ENCODE measurements at regions not wholly inside any gene's neighbourhood (a gene's known extent, or its start where the extent isn't known, plus 50 kb on each side); places are given as distances from the start of the nearest gene placed in this dataset.

DNA sequence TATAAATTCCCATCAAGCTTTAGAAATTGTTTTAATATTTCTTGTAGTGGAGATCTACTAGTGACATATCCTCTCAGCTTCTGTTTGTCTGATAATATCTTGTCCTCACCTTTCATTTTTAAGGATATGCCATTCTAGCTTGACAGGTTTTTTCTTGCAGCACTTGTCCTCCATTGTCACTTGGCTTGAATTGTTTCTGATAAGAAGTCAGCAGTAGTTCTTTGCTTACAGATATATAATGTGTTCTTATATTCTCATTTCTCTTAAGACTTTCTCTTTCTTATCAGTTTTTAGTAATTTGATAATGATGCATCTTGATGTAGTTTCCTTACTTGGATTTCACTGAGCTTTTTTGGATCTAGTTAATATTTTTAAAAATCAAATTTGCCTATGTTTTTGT lies 120.6 kb upstream of the NUDT6 start:
- Histone ChIP-seq H4K20me1 (ENCODE audit: insufficient read depth) (no peaks in the 10 kb centered on the region), H3K9me2 (ENCODE audit: insufficient read depth, low read length) (no peaks in the 10 kb centered on the region), H3K27me3 (ENCODE audit: insufficient read depth, low read depth, low read length) (no peaks in the 10 kb centered on the region), H3K9ac (ENCODE audit: low read length) (no peak overlapping the region), H3K27ac (ENCODE audit: low read length) (no peak overlapping the region), H3K36me3 (ENCODE audit: insufficient read depth, low read length) (no peaks in the 10 kb centered on the region), H3F3A (ENCODE audit: insufficient read depth, low read length, poor library complexity, severe bottlenecking) (no peaks in the 10 kb centered on the region), H3K4me2 (ENCODE audit: low read length) (no peak overlapping the region), H3K79me2 (replicated peaks; ENCODE audit: insufficient read depth, low read length) (no peaks in the 10 kb centered on the region), H2AFZ (ENCODE audit: low read depth, low read length) (no peak overlapping the region), H3K4me3 (ENCODE audit: low read length) (no peak overlapping the region), H3K9me3 (ENCODE audit: low read length) (no peaks in the 10 kb centered on the region)
- TF ChIP-seq TAF1 (IDR thresholded peaks at IDR 0.05; ENCODE audit: low read depth) = no peak
- TF ChIP-seq MXI1 (conservative IDR thresholded peaks at IDR 0.05; ENCODE audit: poor library complexity, severe bottlenecking) = no peak
- TF ChIP-seq SMC3 (conservative IDR thresholded peaks at IDR 0.05; ENCODE audit: poor library complexity) = no peak
- TF ChIP-seq EP300 (conservative IDR thresholded peaks at IDR 0.05; ENCODE audit: poor library complexity, severe bottlenecking) = no peak
- TF ChIP-seq EZH2 (IDR thresholded peaks at IDR 0.05; ENCODE audit: borderline replicate concordance, insufficient read depth, low read length, poor library complexity, severe bottlenecking) = no peak
- no peak for TF ChIP-seq RAD21 (conservative IDR thresholded peaks at IDR 0.05)
- TF ChIP-seq REST (IDR thresholded peaks at IDR 0.05; ENCODE audit: borderline replicate concordance) = no peak
- TF ChIP-seq, protein P1, sequence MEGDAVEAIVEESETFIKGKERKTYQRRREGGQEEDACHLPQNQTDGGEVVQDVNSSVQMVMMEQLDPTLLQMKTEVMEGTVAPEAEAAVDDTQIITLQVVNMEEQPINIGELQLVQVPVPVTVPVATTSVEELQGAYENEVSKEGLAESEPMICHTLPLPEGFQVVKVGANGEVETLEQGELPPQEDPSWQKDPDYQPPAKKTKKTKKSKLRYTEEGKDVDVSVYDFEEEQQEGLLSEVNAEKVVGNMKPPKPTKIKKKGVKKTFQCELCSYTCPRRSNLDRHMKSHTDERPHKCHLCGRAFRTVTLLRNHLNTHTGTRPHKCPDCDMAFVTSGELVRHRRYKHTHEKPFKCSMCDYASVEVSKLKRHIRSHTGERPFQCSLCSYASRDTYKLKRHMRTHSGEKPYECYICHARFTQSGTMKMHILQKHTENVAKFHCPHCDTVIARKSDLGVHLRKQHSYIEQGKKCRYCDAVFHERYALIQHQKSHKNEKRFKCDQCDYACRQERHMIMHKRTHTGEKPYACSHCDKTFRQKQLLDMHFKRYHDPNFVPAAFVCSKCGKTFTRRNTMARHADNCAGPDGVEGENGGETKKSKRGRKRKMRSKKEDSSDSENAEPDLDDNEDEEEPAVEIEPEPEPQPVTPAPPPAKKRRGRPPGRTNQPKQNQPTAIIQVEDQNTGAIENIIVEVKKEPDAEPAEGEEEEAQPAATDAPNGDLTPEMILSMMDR (IDR thresholded peaks at IDR 0.05; ENCODE audit: poor library complexity, severe bottlenecking) = no peak
- no peak for TF ChIP-seq POLR2AphosphoS5 (IDR thresholded peaks at IDR 0.05)

- no peak for TF ChIP-seq EP300 (conservative IDR thresholded peaks at IDR 0.05; ENCODE audit: poor library complexity, severe bottlenecking)
- no peak for TF ChIP-seq SMC3 (conservative IDR thresholded peaks at IDR 0.05; ENCODE audit: poor library complexity)
- TF ChIP-seq MXI1 (conservative IDR thresholded peaks at IDR 0.05; ENCODE audit: poor library complexity, severe bottlenecking) = no peak
- TF ChIP-seq, protein P1 (IDR thresholded peaks at IDR 0.05; ENCODE audit: poor library complexity, severe bottlenecking) = no peak
- no peak for TF ChIP-seq REST (IDR thresholded peaks at IDR 0.05; ENCODE audit: borderline replicate concordance)
- no peak for TF ChIP-seq TAF1 (IDR thresholded peaks at IDR 0.05; ENCODE audit: low read depth)
- Histone ChIP-seq H3K27ac (ENCODE audit: low read length) (no peak overlapping the region), H4K20me1 (ENCODE audit: insufficient read depth) (no peaks in the 10 kb centered on the region), H3F3A (ENCODE audit: insufficient read depth, low read length, poor library complexity, severe bottlenecking) (no peaks in the 10 kb centered on the region), H3K9me2 (ENCODE audit: insufficient read depth, low read length) (no peaks in the 10 kb centered on the region), H3K36me3 (ENCODE audit: insufficient read depth, low read length) (no peaks in the 10 kb centered on the region), H3K9ac (ENCODE audit: low read length) (no peak overlapping the region), H3K27me3 (ENCODE audit: insufficient read depth, low read depth, low read length) (no peaks in the 10 kb centered on the region), H3K9me3 (ENCODE audit: low read length) (no peaks in the 10 kb centered on the region), H3K79me2 (replicated peaks; ENCODE audit: insufficient read depth, low read length) (no peaks in the 10 kb centered on the region), H3K4me2 (ENCODE audit: low read length) (no peak overlapping the region), H2AFZ (ENCODE audit: low read depth, low read length) (no peak overlapping the region), H3K4me3 (ENCODE audit: low read length) (no peak overlapping the region)
Observed at GRCh38 chr4:123043793-123044425, 121.5 kb upstream of the NUDT6 start.
